ENCODE measurements at regions not wholly inside any gene's neighbourhood (a gene's known extent, or its start where the extent isn't known, plus 50 kb on each side); places are given as distances from the start of the nearest gene placed in this dataset.
A peak's percentile ranks its signal among the peaks of the same experiment; 100 is the strongest.

DNA sequence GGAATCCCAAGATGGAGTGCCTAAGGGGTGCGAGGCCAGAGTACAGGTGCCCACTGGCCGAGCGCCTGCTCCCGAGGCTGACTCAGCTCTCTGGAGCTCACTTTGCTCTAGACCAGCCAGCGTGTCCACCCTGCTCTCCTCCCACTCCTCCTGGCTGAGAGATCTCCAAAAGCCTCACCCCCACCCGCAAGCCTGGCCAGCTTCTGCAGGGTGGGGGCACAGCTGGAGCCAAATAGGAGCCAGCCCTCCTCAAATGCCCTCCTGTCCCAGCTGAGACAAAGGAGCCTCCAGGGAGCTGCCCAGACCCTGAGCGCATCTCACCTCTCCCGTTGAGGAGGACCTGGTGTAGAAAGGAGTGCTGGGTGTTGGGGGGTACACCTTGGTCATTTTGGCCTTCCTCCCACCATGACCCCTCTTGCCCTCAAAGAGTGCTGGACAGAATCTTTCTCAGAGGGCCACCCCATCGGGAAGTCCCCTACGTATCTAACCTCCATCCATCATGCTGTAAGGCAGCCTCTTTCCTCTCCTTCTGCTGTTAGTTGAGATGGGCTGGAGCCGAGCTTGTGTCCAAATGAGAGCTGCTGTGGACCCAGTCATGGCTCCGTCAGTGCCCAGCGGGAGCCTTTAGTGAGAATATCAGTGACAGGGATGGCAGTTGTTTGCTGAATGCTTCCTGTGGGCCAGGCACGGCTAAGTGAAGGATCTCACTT lies 123.9 kb upstream of the VSTM2B start:
- no peak overlapping the region for H3K27ac Mint-ChIP-seq (ENCODE audit: unreplicated experiment)
- peaks cover 13% of the 10 kb centered on the region for H3K27me3 Mint-ChIP-seq (ENCODE audit: low read depth)
- no peaks in the 10 kb centered on the region for H3K36me3 Mint-ChIP-seq (ENCODE audit: low read depth)
- H3K4me3 Mint-ChIP-seq = no peak overlapping the region
- no peaks in the 10 kb centered on the region for H3K9me3 Mint-ChIP-seq
- H3K4me1 Mint-ChIP-seq = peaks cover 13% of the 10 kb centered on the region
- TF ChIP-seq, protein P1, sequence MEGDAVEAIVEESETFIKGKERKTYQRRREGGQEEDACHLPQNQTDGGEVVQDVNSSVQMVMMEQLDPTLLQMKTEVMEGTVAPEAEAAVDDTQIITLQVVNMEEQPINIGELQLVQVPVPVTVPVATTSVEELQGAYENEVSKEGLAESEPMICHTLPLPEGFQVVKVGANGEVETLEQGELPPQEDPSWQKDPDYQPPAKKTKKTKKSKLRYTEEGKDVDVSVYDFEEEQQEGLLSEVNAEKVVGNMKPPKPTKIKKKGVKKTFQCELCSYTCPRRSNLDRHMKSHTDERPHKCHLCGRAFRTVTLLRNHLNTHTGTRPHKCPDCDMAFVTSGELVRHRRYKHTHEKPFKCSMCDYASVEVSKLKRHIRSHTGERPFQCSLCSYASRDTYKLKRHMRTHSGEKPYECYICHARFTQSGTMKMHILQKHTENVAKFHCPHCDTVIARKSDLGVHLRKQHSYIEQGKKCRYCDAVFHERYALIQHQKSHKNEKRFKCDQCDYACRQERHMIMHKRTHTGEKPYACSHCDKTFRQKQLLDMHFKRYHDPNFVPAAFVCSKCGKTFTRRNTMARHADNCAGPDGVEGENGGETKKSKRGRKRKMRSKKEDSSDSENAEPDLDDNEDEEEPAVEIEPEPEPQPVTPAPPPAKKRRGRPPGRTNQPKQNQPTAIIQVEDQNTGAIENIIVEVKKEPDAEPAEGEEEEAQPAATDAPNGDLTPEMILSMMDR (conservative IDR thresholded peaks at IDR 0.05) = no peak
- no peak for DNase-seq (ENCODE audit: low read depth, low spot score)

- TF ChIP-seq, protein P1 (conservative IDR thresholded peaks at IDR 0.05) = no peak
- no peak for DNase-seq (ENCODE audit: low read depth, low spot score)
- H3K36me3 Mint-ChIP-seq (ENCODE audit: low read depth) = no peaks in the 10 kb centered on the region
- H3K9me3 Mint-ChIP-seq = no peaks in the 10 kb centered on the region
- peaks cover 13% of the 10 kb centered on the region for H3K27me3 Mint-ChIP-seq (ENCODE audit: low read depth)
- no peak overlapping the region for H3K27ac Mint-ChIP-seq (ENCODE audit: unreplicated experiment)
- H3K4me3 Mint-ChIP-seq = no peak overlapping the region
- H3K4me1 Mint-ChIP-seq = peaks cover 13% of the 10 kb centered on the region
Measured at GRCh38 chr19:29402563-29402962, 123.2 kb upstream of the VSTM2B start.

DNA sequence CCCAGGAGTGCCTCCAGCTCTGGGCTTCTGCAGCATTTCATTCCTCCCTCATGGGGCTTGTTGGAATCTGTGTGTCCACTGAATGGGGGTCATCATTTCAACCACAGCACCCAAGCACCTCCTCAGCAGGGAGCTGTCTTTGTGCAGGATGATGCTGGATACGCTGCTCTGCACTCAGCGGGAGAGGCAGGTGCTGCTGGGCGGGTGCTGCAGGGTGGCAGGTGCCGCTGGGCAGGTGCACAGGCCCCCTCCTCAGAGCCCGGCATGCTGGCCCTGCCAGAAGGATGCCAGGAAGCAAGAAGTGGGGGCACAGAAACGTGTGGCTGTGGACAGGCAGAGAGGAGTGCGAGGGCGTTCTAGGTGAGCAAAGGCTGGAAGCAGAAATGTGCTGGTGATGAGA lies 121.8 kb upstream of the VSTM2B start:
- no peaks in the 10 kb centered on the region for H3K9me3 Mint-ChIP-seq
- H3K27me3 Mint-ChIP-seq (ENCODE audit: low read depth) = peaks cover 13% of the 10 kb centered on the region
- no peak for DNase-seq (ENCODE audit: low read depth, low spot score)
- no peak overlapping the region for H3K4me3 Mint-ChIP-seq
- H3K27ac Mint-ChIP-seq (ENCODE audit: unreplicated experiment) = no peak overlapping the region
- no peaks in the 10 kb centered on the region for H3K36me3 Mint-ChIP-seq (ENCODE audit: low read depth)
- TF ChIP-seq, protein P1 (conservative IDR thresholded peaks at IDR 0.05) = no peak
- peaks cover 13% of the 10 kb centered on the region for H3K4me1 Mint-ChIP-seq

DNA sequence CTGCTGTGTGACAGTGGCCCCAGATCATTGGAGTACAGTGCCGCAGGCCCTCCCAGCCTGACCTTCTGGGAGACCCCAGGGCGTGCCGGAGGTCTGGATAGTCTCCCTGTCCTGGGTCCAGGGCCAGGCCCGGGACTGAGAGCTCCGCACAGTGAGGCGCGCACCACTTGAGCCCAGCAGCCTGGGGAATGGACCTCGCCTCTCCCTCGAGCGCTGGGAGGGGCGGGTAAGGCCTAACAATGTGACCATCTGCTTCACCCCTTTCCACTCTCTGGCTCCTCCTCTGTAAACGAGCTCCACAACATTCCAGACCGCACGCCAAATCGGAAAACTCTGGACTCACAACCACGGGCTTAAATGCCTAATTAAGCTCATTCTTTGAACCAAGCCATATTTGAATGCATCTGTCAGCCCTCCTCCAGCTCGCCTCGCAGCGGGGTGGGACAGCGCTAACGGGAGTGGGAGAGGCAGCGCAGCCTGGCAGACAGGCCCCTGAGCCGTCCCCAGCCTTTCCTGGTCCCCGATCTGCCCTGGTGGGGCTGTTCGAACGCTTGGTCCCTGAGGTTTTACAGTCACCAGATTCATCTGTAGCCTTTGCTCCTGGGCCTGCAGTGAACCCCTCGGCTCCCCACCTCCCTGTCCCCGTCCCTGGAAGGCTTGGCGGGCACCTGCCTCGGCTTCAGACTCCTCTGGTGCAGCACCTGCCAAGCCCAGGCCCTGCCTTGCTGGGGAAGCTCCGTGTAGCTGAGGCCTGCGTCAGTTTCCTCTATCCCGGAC lies 120.7 kb upstream of the VSTM2B start:
- TF ChIP-seq, protein P1 (conservative IDR thresholded peaks at IDR 0.05) = no peak
- peaks cover 13% of the 10 kb centered on the region for H3K4me1 Mint-ChIP-seq
- no peaks in the 10 kb centered on the region for H3K9me3 Mint-ChIP-seq
- peak; percentile 13 for DNase-seq (ENCODE audit: low read depth, low spot score)
- H3K36me3 Mint-ChIP-seq (ENCODE audit: low read depth) = no peaks in the 10 kb centered on the region
- H3K27ac Mint-ChIP-seq (ENCODE audit: unreplicated experiment) = no peak overlapping the region
- H3K27me3 Mint-ChIP-seq (ENCODE audit: low read depth) = peaks cover 2% of the 10 kb centered on the region
- H3K4me3 Mint-ChIP-seq = no peak overlapping the region

DNA sequence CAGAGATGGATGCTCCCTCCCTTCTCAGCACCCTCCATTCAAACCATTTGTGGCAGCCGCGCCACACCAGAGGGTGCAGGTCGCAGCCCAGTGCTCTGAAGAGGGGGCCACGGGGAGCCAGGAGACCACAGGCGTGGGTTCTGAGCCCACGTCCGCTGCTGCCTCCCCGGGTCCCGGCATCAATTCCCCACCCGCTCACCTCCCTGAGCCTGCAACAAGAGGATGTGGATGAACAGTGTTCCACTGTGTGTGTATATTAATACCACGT lies 120.1 kb upstream of the VSTM2B start:
- TF ChIP-seq, protein P1 (conservative IDR thresholded peaks at IDR 0.05) = no peak
- no peak overlapping the region for H3K4me3 Mint-ChIP-seq
- H3K27me3 Mint-ChIP-seq (ENCODE audit: low read depth) = peaks cover 2% of the 10 kb centered on the region
- no peak overlapping the region for H3K27ac Mint-ChIP-seq (ENCODE audit: unreplicated experiment)
- no peak for DNase-seq (ENCODE audit: low read depth, low spot score)
- H3K9me3 Mint-ChIP-seq = no peaks in the 10 kb centered on the region
- peaks cover 13% of the 10 kb centered on the region for H3K4me1 Mint-ChIP-seq
- no peaks in the 10 kb centered on the region for H3K36me3 Mint-ChIP-seq (ENCODE audit: low read depth)
